NCI-H2081 treated with DMSO at 0.1 percent for 48 hours (cell line): ENCODE measurements at regions not wholly inside any gene's neighbourhood (a gene's known extent, or its start where the extent isn't known, plus 50 kb on each side); places are given as distances from the start of the nearest gene placed in this dataset.
"Not testable (repeated sequence)": the region's sequence is repeated elsewhere in the genome, so short reads cannot be mapped to it uniquely, and the experiment has no call there.

ENCODE experiments used
- DNase-seq: peaks from one replicate; lab custom pipeline; 2025; lab: John Stamatoyannopoulos, UW

DNA sequence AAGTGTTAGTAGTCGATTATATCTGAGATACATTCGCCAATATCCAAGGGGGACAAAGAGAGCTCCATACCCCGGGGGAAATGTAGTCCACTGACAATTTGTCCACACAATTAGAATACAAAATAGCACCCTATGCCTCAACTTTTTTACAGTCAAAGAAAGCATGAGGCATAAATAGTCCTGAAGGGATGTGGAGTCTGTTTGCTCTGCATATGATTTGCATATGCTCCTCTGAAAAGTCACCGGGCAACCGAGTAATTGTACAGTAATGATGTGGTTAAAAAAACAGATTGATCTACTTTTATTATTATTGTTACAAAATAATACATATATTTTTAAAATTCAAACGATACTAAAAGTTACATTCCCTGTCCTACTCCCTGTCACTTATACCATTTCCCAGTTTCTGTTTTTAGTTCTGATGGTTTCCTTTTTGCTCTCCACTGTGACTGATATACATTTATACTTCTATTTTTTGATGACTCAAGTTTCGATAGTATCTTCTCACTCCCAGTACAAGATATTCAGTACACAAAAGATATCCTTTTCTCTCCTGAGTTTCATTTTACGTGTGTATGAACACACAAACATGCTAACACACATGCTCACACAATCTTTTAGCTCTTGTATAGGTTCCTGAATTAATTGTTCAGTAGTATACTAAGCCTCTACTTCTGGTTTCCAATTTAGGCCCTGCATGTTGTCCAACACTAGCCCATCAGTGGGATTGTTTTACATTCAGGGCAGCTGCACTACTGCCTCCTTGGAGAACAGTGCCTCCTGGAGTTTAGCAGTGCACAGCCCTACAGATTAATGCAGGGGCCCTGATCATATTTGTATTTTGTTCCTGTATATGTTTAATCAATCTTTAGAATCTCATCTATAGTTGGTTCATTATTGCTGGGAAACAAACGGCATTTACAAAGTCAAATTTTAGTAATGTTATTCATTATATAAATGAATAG is 130.9 kb downstream of the TES start:
- DNase-seq: no peak

DNA sequence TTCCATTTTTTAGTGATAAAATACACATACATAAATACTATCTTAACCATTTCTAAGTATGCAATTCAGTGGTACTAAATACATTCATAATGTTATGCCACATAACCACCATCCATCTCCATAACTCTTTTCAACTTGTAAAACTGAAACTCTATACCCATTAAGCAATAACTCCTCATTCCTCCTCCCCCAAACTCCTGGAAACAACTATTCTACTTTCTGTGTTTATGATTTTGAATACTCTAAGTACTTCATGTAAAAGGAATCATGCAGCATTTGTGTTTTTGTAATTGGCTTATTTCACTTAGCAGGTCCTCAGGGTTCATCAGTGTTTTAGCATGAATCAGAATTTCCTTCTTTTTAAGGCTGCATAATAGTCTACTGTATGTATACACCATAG is 131.8 kb downstream of the TES start:
- DNase-seq: no peak

DNA sequence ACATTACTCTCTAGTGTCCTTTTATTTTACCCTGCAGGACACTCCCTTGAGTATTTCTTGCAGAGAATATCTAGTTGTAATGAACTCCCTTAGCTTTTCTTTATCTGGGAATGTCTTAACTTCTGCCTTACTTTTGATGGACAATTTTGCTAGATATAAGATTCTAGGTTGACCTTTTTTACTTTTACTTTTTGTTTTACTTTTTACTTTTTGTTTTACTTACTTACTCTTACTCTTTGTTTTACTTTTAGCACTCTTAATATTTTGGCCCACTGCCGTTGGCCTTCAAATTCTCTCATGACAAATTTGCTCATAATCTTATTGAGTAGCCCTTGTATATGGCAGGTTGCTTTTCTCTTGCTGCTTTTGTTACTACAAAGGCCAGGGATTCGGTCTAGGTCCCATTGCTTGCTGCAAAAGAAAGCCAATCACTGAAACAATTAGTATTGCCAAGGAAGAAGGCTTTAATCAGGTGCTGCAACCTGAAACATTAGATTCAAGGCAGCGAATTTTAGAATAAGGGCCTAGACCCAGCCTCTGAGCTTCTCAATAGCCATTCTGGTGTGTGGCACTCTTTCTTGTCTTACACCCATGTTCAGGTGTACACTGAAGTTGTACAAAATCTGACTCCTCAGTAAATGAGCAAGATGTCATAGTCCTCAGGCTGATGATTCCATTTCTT is 137.0 kb downstream of the TES start:
- no peak for DNase-seq

DNA sequence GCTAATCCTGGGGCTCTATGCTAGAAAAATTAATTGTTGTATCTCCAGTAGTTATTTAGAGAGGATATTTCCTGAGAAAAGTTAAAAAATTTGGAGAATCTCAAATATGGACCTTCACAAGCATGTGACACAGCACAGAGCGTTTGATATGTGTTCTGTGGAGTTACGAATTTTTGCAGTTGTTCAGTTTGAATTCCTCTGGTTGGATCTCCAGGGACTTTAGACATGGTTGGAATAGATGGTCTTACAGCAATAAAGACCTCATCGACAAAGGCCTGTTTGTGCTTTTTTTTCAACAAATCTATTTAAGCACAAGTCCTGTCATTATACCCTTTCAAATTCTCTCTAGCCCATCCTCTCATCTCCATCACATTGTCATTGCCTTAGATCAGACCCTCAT is 138.0 kb downstream of the TES start:
- DNase-seq: no peak

DNA sequence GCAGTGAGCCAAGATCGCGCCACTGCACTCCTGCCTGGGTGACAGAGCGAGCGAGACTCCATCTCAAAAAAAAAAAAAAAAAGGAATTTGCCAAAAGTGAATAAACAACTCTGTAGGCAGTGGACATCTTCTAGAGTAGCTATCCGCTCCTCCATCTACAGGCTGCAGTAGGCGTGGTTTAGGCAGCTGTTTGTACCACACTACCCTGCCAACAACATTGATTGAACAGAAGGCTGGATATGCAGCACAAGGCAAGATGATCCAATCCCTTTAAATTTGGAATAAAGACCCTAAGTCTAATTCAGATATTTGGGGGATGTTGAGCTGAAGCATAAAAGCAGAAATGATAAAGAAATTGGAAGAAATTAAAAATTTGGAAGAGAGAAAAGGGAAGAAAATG is 141.6 kb downstream of the TES start:
- no peak for DNase-seq

DNA sequence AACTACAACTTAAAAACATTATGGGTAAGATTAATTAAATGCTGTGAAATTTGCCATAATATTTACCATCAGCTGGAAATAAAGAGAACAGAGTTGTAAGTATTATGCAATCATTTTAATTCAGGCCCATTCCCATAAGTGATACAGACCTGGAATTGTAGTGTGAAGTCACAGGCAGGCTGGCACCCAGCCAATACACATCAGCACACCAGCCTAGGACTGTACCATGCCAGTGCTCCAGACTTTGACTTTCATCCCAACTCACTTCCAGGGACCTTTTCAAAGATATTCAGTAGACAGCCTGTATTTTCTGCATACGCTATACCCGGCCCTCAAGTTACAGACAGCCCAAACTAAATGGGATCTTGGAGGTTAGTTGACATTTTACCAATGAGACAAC is 143.3 kb downstream of the TES start:
- DNase-seq: no peak

DNA sequence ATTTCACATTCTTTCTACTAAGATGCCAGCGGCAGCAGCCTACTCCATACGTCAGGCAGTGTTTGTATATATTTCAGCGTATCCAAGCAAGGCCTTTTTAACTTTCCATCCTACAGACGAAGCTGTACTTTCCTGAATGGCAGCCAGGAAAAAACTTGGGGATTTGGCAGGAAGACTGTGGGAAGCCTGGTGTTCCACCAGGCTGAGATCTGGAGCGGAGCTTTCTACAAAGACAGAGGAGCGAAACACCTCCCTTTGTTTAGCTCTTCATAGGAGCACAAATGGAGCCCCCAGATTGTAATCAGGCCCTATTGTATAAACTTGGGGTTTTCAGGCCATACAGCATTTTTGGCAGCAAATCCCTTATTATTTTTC is 143.8 kb downstream of the TES start:
- no peak for DNase-seq

DNA sequence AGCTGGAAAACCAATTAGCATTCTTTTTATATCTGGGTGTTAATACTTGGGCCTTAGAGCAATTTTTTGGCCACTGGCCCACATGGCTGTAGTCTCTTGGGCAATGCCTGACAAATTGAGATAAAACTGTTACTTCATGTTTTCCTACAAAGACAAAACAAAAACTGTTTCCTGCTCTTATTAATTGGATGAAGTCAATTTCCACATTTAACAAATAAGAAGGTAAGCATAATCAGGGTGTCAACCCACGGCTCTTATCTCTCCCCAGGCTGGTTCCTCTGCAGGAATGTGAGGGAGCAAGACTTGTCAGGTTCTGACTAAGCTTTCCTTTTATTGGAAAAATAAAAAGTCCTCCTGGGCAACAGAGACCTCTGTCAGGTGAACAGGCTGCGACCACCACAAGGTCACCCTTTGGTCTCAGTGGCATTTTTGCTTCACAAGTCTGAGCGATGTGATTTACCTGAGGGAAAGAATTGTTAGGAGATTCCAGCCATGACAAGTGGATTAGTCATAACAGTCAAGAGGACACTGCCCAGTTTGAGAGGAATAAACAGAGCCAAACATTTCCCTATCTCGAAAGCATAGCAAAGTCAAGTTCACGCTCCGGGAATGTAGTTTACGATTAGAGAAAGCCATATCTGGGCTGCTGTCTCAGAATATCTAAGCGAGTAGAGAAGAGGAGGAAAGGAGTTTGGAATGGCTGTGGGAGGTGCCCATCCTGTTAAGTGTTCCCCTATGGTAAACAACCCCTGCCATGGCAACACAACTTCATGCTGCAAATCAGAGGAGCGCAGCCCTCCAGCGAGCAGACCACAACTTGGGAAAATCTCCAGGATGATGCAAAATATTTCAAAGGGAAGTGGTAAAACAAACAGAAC is 144.4 kb downstream of the TES start:
- no peak for DNase-seq

DNA sequence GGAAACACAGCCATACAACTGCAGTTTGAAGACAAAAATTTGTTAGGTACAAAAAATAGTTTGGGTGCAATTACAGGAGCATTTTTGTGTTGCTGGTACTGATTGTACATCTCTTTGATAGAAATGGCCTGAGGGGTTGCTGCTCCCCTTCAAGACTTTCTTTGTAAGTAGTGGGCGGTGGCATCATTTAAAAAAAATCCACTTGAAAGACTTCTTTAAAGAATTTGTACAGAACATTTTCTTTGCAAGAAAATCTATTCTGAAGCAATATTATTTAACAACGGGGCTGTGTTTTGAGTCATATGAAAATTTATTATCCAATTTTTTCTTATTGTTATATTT is 144.1 kb upstream of the CAV2 start:
- DNase-seq: no peak

DNA sequence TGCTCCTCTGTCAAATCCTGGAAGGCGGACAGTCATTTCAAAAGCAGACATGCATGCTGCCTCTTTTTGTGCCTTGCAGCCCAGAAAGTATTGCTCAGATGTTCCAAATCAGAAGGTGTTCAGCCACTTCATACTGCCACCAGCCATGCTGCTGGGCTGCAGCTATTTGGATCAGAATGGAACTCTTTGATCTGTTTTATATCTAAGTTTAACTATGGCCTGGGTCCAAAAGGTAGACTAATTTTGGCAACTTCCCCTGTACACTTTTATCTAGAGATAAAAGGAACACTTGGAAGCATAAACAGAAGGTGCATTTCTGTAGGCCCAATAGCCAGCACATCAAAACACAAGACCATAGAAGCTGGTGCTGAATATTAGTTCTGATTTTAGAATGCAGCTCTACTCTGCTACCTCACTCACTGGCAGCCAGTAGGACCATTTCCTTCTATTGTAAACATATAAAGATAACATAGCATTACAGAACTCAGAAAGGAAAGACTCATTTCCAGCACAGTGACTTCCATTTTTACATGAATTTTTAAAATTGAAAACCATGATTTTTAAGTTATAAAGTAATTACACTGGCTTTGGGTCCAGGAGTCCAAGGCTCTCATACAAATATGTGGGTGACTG is 143.1 kb upstream of the CAV2 start:
- no peak for DNase-seq

DNA sequence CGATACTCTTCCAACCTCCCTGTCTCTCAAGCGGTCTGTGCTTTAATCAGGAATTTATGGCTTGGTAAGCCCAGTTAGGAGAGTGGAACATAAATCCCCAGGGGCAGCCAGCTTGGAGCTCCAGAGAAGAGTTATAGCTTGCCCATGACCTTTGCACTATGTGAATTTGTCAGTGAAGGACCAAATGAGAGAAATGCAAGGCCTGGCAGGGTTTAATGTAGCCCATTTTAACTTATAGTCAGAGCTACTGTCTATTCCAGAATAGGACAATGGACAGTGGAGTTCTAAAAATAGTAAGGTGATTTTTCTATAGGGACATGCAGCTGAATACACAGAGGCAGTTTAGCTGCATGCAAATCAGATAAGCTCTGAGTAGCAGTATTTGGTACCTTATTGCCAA is 142.6 kb upstream of the CAV2 start:
- no peak for DNase-seq

DNA sequence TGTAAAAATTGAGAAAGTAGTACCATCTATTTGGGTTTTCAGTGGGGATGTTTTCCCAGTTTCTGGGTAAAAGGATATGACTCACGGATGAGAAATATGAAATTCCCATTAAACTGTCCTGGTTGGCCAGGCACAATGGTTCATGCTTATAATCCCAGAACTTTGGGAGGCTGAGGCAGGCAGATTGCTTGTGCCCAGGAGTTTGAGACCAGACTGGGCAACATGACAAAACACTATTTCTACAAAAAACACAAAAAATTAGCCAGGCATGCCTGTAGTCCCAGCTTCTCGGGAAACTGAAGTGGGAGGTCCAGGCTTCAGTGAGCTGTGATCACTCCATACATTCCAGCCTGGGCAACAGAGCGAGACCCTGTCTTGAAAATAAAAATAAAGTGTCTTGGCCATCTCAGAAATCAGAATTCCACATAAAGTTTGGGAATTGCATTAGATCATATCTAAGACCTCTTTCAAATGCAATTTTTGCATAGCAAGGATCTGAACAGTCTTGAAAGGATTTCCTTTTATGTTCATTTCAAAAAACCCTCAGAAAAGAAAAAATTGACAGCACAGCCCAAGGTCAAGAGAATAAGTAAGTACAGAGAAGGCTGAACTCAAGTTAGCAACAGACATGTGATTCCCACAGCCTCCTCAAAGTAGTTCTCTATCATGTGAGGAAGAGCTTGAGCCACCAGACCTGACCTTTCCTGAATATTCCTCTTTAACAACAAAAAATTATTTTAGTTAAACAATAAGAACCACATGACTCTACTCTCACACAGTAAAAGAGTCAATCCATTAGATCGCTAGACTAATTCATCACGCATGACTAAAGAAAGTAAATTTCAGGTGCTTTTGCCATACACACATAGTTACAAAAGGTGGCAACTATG is 141.5 kb upstream of the CAV2 start:
- no peak for DNase-seq

DNA sequence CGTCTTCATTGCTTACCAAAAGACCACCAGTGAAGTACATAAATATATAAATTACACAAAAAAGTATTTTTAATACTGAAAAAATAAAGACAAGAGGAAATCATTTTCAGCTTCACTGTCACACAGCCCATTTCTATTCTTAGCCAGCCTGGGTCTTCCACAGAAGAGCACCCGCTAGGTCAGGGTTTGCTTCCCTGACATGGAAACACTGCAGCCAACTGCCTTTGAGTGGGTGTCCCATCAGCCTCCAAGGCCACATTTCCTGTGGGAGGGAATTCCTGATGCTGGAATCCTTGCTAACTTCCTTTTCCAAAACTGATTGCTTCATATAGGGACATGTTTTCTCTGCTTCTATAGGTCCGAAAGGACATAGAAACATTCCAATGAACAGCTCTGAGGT is 137.8 kb upstream of the CAV2 start:
- no peak for DNase-seq

DNA sequence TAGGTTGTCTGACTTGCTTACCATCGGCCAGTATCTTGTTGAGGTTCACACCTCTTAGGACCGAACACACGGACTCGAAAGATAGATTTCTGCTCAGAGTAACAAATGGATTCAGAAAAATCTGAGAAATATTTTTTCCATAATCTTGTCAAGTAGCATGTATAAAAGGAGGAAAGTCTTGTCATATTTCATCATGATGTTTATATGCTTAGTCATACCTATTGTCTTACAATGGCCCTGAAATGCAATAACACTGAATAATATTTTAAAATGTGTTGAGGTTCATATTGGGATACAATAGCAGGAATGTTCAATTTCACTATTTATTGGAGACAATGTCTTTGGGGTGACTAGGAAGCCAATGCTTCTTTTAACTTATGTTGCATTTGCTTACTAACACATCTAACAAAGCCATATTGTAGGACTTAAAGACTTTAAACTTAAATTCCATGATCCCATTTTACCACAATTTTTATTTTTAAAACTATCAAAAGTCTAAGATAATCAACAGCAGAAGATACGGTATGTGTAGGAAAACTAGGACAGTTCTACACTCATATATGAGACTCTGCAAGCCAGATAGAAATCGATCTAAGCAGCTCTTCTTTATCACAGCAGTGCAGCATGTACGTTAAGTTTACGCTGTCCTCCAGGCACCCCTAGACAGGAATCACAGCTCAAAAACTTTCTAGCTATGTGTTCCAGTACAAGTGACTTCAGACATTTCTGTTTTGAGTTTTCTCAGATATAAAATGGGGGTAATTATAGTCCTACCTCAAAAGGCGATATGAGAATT is 135.7 kb upstream of the CAV2 start:
- no peak for DNase-seq

DNA sequence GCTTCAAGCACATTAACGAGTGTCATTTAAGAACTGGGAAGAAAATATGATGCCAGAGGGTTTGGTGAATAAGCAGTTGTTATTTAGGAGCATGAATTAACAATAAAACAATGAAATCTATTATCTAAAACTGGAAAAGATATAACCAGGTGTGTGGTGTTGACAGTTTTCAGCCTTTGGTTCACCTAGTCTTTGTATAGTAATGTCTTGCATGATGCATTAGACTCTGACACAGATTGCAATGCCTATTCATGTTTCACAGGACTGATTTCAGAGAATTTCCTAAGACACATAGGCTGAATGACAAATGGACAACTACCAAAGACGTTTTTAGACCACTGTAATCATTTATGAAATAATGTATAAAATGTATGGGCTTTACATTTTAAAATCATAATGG is 135.1 kb upstream of the CAV2 start:
- no peak for DNase-seq

DNA sequence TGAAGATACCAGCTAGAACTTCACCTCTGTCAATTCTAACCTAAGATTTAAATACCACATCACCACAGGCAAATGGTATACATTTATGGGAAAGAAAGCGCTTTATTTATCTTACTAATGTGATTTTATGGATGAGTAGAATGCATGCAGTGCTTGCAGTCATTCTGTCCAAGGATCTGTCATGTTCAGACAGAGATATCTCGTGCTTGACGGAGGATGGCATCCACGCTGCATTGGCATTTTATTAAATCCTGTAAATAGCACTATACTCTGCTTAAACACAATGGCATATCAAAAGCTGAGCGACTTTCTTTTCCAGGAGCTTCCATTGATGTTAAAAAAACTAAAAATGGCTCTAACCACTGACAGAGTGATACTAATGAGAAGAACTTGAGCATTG is 133.7 kb upstream of the CAV2 start:
- no peak for DNase-seq

DNA sequence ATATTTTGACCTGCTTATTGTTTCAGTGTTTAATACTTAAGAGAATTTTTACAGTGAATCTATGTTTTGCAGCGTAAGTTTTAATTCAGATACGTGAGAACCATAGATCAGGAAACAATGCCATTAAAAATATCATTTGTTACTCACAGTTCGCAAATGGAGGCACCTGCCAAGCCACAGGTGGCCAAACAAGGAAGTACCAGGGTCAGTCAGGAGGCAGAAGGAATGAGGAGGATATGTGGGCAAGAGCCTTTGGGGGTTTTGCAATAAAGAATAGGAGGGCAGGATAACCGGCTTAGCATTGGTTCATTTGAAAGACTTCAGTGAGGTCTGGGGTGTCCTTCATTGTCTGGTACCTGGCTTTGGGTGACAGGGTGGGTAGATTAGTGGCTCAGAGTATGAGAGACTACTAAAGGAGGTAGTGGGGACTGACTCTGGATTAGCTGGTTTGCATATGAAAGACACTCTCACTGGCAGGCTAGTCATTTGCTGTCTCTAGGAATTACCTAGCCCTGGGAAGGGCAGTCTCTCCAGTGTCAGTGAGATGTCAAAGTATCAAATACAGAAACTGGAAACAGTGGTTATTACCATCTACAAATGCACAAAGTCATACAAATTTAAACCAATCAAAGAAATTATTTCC is 132.2 kb upstream of the CAV2 start:
- DNase-seq: no peak

DNA sequence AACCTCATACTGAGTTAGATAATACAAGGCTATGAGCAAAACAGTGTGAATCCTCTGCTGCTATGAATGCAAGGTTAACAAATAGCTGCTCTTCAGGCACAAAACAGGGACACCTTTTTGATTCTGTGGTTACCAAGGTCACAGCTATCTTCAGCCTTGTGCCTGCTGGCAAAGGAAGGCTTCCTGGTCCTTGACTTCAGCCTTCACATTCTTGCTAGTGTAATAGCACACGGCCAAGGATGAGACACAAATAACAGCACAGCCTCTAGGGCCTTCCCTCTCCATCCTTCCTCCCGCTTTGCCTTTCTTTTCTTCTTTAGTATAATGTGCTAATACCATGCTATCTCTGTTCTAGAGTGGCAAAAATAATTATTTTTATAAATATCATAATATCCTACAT is 130.6 kb upstream of the CAV2 start:
- DNase-seq: no peak

DNA sequence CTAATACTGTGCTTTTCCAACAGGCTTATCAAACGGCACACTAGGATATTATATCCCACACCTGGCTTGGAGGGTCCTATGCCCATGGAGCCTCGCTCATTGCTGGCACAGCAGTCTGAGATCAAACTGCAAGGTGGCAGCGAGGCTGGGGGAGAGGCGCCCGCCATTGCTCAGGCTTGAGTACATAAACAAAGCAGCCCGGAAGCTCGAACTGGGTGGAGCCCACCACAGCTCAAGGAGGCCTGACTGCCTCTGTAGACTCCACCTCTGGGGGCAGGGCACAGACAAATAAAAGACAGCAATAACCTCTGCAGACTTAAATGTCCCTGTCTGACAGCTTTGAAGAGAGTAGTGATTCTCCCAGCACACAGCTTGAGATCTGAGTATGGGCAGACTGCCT is 128.0 kb upstream of the CAV2 start:
- not testable (repeated sequence) for DNase-seq

DNA sequence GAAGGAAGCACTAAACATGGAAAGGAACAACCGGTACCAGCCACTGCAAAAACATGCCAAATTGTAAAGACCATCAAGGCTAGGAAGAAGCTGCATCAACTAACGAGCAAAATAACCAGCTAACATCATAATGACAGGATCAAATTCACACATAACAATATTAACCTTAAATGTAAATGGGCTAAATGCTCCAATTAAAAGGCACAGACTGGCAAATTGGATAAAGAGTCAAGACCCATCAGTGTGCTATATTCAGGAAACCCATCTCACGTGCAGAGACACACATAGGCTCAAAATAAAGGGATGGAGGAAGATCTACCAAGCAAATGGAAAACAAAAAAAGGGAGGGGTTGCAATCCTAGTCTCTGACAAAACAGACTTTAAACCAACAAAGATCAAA is 126.3 kb upstream of the CAV2 start:
- not testable (repeated sequence) for DNase-seq
